Neutrophil (primary cell): ENCODE measurements at regions not wholly inside any gene's neighbourhood (a gene's known extent, or its start where the extent isn't known, plus 50 kb on each side); places are given as distances from the start of the nearest gene placed in this dataset.

Experiments
- H3K27ac ChIP-seq: fragments of 200-600 bp; sonication (generic); 2 replicates; pipeline ENCODE4 v1.5.1; 2016; ENCODE audit warnings: mild to moderate bottlenecking, moderate library complexity
- H3K27me3 ChIP-seq: fragments of 200-600 bp; sonication (generic); 2 replicates; pipeline ENCODE4 v1.6.0; 2016; ENCODE audit warnings: mild to moderate bottlenecking
- H3K36me3 ChIP-seq: fragments of 200-600 bp; sonication (generic); 2 replicates; pipeline ENCODE4 v1.5.1; 2017
- H3K4me1 ChIP-seq, 2 experiments: fragments of 200-600 bp in 1 of 2; sonication (generic) in 1 of 2; 1 replicate in 1 of 2; 2 replicates in 1 of 2; pipeline versions ENCODE4 v1.5.1 to v1.6.1; 2013 to 2016; ENCODE audit warnings: low read depth in 1 of 2, low read length in 1 of 2, mild to moderate bottlenecking in 1 of 2, moderate library complexity in 1 of 2; ENCODE audit not compliant: control insufficient read depth in 1 of 2, insufficient read depth in 1 of 2
- H3K4me3 ChIP-seq, 2 experiments: fragments of 200-600 bp in 1 of 2; sonication (generic) in 1 of 2; 1 replicate in 1 of 2; 2 replicates in 1 of 2; pipeline ENCODE4 v1.5.1; 2013 to 2016; ENCODE audit warnings: low read depth in 1 of 2, low read length in 1 of 2, mild to moderate bottlenecking in 1 of 2, moderate library complexity in 1 of 2
- H3K9me3 ChIP-seq: fragments of 200-600 bp; sonication (generic); 2 replicates; pipeline ENCODE4 v1.5.1; 2016
- CTCF ChIP-seq: fragments of 200-600 bp; sonication (generic); IDR thresholded peaks from 2 replicates; pipeline ENCODE4 v1.5.1; 2016; ENCODE audit warnings: antibody characterized with exemption

GRCh38 chr7:18165166-18165565, 137.5 kb upstream of the PRPS1L1 start:
- Histone ChIP-seq H3K9me3 (no peaks in the 10 kb centered on the region), H3K27ac (no peak overlapping the region), H3K27me3 (no peaks in the 10 kb centered on the region), H3K4me1 (no peaks in the 10 kb centered on the region), H3K36me3 (no peaks in the 10 kb centered on the region), H3K4me3 (no peak overlapping the region)
- TF ChIP-seq CTCF: no peak

- Histone ChIP-seq H3K36me3 (no peaks in the 10 kb centered on the region), H3K27ac (no peak overlapping the region), H3K4me3 (no peak overlapping the region), H3K27me3 (no peaks in the 10 kb centered on the region), H3K9me3 (no peaks in the 10 kb centered on the region), H3K4me1 (no peaks in the 10 kb centered on the region)
- TF ChIP-seq CTCF: no peak
These were observed 138.4 kb upstream of the PRPS1L1 start for GRCh38 chr7:18166002-18166401.

- no peaks in the 10 kb centered on the region for H3K9me3 ChIP-seq
- no peaks in the 10 kb centered on the region for H3K36me3 ChIP-seq
- H3K27me3 ChIP-seq: no peaks in the 10 kb centered on the region
- H3K4me3 ChIP-seq: no peak overlapping the region
- no peak for TF ChIP-seq CTCF
- no peaks in the 10 kb centered on the region for H3K4me1 ChIP-seq
- H3K27ac ChIP-seq: no peak overlapping the region
These were observed 140.2 kb upstream of the PRPS1L1 start for GRCh38 chr7:18167815-18168214.

GRCh38 chr7:18174996-18175395, 147.3 kb upstream of the PRPS1L1 start:
- no peaks in the 10 kb centered on the region for H3K9me3 ChIP-seq
- no peak for TF ChIP-seq CTCF

GRCh38 chr7:18175801-18176450, 148.3 kb upstream of the PRPS1L1 start:
- H3K27me3 ChIP-seq: no peaks in the 10 kb centered on the region
- no peak overlapping the region for H3K27ac ChIP-seq
- no peak overlapping the region for H3K4me3 ChIP-seq
- H3K9me3 ChIP-seq: no peaks in the 10 kb centered on the region
- peaks cover 39 to 44% of the 10 kb centered on the region in 2 experiments for H3K4me1 ChIP-seq
- no peaks in the 10 kb centered on the region for H3K36me3 ChIP-seq
- TF ChIP-seq CTCF: no peak

More at GRCh38 chr7:18174996-18175395, 147.3 kb upstream of the PRPS1L1 start:
- no peaks in the 10 kb centered on the region for H3K36me3 ChIP-seq
- peaks cover 37 to 43% of the 10 kb centered on the region in 2 experiments for H3K4me1 ChIP-seq
- H3K27me3 ChIP-seq: no peaks in the 10 kb centered on the region
- H3K27ac ChIP-seq: no peak overlapping the region
- no peak overlapping the region for H3K4me3 ChIP-seq
